ENCODE measurements at regions not wholly inside any gene's neighbourhood (a gene's known extent, or its start where the extent isn't known, plus 50 kb on each side); places are given as distances from the start of the nearest gene placed in this dataset.

GRCh38 chr13:34478376-34478775, 463.7 kb upstream of the NBEA start:
- TF ChIP-seq CTCF (IDR thresholded peaks at IDR 0.05) (no peak), ZFX (IDR thresholded peaks at IDR 0.05; ENCODE audit: borderline replicate concordance) (no peak)

Measured in 22Rv1 (cell line).